NCI-H748 (cell line): ENCODE measurements at regions not wholly inside any gene's neighbourhood (a gene's known extent, or its start where the extent isn't known, plus 50 kb on each side); places are given as distances from the start of the nearest gene placed in this dataset.
A peak's percentile ranks its signal among the peaks of the same experiment; 100 is the strongest.

Experiments
- DNase-seq: peaks from one replicate; lab custom pipeline; 2025; ENCODE audit not compliant: unreplicated experiment; lab: John Stamatoyannopoulos, UW

DNA sequence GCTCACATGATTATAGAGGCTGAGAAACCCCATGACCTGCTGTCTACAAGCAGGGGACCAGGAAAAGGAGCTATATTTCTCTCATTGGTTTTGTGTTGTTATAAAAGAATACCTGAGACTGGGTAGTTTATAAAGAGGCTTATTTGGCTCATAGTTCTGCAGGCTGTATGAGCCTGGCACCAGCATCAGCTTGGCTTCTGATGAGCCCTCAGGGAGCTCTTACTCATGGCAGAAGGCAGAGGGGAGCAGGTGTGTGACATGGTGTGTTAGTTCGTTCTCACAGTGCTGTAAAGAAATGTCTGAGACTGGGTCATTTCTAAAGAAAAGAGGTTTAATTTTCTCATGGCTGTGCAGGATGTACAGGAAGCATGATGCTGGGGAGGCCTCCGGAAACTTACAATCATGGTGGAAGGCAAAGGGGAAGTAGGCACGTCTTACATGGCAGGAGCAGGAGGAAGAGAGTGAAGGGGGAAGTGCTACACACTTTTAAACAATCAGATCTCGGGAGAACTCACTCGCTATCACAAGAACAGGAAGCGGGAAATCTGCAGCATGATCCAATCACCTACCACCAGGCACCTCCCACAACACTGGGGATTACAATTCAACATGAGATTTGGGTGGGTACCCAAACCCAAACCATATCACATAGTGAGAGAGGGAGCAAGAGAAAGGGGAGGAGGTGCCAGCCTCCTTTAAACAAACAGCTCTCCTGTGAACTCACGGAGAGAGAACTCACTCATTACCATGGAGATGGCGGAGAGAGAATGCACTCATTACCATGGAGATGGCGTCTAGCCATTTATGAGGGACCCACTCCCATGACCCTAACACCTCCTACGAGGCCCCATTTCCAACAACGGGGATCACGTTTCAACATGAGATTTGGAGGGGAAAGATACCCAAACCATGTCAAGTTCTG is 133.4 kb downstream of the JCAD start:
- peak; percentile 55 for DNase-seq

DNA sequence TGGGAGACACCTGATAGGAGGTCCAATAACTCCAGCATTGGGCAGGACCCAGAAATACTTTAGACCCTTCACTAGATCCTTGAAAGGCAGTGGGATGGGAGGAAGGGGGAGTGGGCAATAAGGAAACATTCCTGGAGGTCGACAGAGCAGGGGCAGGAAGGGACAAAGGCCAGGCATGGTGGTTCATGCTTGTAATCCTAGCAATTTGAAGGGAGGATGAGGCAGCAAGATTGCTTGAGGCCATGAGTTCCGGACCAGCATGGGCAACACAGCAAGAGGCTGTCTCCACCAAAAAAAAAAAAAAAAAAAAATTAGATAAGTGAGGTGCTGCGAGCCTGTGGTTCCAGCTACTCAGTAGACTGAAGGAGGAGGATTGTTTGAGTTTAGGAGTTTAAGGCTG is 134.9 kb downstream of the JCAD start:
- no peak for DNase-seq

DNA sequence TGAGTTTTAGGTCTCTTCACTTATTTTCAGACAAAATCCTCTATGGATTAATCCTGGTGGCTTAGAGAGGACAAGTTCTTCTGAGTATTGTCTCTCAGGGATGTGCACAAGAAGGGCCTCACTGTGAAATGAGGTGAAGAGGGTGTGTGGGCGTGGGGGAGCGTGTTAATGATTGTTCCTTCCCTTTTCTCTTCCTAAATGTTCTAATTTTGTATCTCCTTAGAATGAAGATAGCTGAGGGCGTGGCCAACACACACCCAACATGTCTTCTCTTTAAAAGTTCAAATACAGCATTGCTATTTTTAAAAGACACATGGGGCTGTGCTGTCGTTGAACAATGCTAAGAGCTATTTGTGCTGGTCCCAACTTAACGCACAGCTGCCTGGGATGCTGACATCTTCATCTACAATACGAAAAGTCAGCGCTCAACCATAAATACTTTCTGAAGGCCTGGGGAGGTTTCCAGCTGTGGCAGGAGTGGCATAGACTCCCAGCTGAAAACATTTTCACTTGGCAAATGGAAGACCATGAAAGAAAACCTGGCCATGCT is 135.9 kb downstream of the JCAD start:
- DNase-seq = no peak

DNA sequence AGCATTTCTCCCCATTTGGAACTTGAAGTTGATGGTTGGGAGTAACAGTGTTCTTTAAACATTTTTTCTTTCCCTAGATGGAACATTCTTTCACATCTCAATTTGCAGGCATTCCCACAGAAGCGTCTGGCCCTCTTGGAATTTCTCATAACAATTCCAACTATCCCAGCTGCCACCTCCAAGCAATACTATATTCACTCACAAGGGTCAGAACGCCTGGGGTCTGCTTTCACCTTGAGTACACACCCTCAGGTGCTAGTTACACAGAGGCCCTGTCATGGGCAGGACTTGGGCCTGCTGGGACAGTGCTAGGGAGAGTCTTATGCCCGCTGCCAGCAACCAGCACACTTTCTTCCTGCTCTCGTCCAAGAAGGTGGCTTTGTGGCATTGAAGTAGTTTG is 136.5 kb downstream of the JCAD start:
- DNase-seq = no peak

DNA sequence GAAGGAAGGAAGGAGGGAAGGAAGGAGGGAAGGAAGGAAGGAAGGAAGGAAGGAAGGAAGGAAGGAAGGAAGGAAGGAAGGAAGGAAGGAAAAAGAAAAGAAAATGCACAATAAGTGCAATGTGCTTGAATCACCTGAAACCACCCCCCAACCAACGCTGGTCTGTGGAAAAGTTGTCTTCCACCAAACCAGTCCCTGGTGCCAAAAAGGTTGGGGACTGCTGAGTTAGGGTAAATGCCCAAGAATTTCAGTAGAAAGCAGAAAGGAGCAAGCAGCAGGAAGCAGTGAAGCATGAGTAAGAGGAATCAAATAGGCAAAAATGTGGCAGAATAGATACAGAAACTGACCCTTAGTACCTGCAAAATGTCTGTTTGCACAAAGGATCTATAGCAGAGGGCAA is 137.2 kb downstream of the JCAD start:
- no peak for DNase-seq

DNA sequence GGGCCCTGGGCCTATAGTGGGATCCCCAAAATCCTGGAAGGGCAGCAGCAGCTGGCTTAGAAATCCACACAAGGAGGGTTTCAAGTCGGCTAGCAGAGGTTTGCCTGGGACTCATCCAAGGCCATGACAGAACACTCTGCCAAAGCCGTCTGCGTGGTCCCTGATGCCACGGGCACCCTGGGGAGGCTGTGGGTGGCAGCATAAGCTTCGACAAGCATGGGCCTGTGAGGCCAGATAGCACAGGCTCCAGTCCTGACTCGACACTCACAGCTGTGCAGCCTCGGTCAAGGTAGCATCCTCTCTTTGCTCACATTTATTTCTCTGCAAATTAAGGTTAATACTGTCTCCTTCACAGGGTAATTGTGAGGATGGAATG is 138.3 kb downstream of the JCAD start:
- no peak for DNase-seq

DNA sequence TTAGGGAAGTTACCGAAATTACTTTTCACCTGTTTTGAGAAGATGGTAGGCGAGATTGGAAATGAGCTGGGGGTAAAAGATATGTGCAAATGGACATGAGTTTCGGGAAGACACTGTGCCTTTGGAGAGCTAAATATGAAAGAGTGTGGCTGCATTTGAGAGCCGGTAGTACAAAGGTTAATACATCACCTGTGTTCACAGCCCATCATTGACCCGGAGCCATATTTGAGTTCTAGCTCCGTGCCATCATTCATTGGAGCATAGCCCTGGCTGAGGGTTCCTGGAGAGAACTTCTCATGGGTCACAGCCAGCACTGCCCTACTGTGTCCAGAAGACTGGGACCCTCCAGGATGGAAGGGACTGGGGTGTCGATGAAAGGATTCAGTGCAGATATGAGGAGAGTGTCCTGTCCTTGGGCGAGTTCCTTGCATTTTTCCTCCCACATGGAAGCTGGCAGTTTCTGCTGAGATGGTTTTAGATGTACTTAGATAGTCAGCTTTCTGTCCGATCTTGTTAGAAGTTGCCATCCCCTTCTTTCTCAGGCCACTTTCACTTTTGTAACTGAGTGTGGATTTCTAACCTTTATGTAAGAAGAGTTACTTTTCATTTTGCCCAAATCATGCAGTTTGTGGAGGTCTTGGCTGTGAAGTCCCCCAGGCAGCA is 138.8 kb downstream of the JCAD start:
- DNase-seq = no peak

DNA sequence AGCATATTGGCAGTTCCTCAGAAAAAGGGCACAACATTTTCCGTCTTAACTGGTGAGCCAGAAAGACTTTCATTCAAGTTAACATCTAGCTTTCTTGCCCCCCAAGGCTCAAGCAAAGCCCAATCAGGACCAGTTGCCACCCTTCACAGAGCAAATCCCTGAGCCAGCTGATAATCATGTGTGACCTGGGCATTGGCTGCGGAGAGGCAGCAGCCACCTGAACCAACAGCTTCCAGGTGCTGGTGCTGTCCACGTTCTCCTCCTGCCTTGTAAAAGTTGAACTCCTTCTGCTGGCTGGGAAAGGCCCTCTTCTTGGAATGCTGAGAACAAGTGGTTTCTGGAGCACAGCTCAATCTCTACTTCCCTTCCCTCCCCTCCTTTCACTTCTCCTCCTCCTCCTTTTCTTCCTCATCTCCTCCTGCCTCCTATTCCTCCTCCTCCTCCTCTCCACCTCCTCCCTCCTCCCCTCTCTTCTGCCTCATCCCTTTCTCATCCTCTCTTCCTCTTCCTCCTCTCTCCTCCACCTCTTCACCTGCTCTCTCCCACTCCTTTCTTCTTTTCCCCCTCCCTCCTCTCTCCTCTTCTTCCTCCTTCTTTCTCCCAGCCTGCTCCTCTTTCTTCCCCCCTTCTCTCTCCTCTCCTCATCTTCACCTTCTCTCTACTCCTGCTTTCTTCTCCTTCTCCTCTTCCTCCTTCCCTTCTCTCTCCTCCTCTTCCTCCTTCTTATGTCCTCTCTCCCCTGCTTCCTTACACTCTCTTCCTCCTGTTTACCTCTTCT is 140.6 kb downstream of the JCAD start:
- DNase-seq = no peak

DNA sequence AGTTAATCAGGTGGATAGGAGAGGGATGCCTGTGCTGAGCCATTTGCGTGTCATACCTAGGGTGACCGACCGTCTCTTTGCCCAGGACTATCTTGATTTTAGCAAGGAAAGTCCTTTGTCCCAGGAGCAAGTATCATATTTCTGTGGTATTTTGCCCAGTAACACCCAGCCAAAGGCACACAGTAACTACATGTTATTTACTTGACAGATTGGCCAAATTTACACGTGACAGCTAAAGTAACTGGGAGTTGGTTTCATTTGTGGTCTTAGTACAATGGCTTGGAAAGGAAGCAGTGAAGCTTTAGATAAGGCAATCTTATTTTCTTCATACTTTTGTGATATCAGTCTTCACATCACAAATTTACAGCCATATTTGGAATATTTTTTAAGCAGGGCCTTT is 142.1 kb downstream of the JCAD start:
- DNase-seq = no peak

DNA sequence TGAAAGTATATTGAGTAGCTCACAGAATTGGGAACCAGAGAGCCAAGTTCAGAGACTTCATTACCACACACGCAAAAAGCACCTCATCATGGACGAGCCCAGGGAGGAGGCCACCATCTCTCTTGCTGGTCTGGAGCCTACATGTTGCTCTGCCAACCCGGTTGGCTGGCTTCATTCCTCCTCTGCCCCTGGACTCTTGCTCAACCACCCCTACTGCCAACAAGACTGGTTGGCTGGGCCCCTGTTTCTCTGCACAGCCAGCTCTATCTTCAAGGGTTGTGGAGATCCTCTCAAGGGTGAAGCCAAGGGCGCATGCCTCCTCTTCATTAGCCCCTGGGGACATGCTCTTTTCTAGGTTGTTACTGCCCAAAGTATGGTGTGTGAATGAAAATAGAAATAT is 142.7 kb downstream of the JCAD start:
- no peak for DNase-seq

DNA sequence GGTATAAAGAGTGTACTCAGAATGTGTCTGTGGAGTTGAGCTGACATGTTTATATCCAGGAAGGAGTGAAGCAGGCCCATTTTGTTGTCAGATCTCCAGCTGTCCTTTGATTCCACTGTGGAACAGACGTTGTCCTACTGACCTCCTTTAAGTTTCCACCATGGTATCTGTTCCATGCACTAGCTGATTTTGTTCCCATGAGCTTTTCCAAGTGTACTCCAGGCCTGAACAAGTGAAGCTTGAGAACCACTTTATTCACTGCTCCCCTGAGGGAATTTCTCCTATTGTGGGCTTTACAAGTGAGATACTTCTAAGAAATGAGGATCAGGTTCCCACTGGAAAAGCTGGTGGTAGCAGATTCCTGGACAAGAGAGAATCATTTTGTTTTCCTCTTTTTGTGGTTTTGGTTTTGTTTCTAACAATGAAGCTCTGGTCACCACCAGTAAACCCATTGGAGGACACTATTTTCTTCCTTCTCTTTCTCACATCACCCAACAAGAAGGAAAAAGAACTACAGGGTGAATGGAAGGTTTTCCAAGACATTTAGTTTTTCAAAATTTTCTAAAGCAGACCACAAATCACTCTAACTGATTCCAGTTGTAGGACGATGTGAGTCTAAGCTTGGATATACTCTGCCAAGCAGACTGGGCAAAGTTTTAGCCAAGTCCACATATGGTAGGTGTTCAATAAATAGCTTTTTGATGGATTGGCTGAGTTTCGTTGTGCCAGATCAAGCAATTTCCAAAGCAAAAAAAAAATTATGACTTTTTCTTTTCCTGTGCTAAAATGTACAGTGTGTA is 144.2 kb downstream of the JCAD start:
- no peak for DNase-seq

DNA sequence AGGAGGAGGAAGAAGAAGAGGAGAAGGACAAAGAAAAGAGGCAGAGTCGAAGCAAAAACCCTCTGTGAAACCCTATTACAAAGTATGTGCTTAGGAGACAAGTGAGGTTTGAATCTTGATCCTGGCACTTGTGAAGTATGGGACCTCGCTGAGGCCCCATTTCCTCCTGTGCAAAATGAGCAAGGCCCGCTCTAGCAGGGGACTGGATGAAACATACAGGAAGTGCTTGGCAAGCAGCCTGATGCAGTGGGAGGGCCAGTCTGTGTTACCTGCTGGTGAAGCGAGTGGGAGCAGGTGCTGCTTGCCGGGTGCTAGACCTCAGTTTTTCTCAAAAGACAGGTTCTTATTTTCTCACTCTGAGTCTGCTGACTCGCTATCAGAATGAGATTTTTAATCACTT is 150.4 kb downstream of the JCAD start:
- DNase-seq = peak; percentile 18

DNA sequence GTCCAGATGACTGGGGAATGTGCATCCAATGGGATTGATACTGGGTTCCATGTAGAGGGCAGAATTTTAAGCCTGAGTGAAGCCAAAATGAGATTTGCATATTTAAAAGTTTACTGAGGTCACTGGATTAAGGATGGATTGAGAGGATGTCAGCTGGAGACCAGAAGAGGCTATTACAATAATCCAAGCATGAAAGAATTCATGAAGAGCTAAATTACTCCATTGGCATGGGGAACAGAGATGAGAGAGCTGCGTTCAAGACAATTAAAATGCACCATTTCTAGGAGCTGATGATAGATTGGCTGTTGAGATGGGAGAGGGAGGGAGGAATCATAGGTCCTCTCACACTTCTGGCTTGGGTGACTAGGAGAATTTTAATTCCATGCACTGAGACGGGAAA is 158.5 kb downstream of the JCAD start:
- no peak for DNase-seq

DNA sequence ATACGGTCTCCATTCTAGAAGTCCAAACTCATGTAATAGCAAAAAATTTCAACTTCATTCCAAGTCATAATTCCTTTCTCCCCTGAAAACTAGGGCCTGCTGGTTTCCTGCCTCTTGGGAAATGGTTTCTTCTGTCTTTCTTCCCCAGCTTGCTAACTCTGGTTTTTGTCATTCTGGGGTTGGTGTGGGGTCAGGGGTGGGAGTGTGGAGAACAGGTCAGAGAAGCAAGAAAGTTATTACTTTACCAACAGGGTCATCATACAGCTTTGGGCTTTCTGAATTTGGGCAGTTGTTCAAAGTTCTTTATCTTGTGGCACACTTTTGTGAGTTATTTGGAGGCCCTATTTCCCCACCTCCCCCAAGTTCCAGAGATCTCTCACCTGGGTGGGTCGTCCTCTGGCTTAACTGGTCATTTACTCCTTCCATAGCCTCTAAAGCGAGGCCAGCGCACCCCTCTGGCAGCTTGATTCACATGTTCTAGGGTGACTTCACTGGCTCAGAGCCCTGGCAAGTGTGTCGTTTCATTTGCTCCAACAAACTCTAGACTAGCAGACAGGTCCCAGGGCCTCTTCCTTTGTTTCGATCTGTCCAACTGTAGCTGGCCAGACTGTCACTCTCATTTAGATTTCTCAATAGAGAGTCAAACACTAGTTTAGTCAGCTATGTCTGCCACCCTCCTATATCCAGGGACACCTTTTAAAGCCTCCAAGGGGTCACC is 161.2 kb downstream of the JCAD start:
- DNase-seq = no peak

DNA sequence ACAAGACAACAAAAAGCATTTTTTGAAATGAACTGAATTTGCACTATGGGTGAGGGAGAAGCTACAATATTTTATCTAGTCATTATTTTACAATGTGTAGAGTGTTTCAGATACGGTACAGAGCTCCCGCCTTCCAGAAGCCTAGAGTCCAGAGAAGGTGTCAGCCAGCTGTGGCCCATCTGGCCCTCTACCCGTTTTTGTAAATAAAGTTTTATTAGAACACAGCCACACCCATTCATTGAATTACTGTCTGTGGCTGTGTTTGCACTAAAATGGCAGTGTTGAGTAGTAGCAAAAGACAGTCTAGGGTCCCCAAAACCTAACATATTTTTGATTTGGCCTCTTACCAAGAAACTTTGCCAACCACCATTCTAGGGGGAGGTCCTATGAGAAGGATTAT is 162.0 kb downstream of the JCAD start:
- no peak for DNase-seq

DNA sequence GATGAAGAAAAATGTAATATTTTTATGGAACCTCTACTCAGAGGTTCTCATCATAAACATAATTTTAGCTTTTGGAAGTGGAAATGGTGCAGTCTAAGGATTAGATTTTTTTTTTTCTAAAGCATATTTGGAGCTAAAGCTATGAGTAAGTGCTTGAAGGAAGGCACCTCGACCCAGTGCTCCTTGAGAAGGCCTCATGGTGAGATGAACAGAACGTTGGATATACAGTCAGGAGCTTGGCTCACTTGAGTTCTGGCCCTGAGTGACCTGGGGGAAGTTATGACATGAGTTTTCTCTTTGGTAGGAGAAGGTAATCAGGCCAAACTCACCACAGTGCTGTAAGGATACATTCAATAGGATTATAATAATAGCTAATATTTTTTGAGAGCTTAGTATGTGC is 163.3 kb downstream of the JCAD start:
- no peak for DNase-seq

DNA sequence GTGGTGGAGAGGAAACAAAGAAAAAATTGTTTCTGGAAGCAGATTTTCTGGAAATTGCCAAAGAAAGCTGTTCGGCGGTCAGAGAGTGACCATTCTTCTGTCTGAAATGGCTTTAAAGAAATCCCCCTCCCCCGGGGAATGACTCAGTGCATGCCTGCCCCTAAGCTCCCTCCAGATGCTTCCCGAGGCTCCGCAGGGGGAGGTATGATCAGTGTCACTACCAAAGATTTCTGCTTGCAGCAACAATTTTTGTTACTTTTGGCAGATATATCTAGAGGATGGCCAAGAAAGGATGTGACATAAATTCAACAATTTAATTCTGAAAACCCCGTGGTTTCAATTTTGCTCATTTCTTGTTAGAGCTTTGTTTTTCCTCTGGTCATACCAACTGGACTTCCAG is 163.9 kb downstream of the JCAD start:
- no peak for DNase-seq

DNA sequence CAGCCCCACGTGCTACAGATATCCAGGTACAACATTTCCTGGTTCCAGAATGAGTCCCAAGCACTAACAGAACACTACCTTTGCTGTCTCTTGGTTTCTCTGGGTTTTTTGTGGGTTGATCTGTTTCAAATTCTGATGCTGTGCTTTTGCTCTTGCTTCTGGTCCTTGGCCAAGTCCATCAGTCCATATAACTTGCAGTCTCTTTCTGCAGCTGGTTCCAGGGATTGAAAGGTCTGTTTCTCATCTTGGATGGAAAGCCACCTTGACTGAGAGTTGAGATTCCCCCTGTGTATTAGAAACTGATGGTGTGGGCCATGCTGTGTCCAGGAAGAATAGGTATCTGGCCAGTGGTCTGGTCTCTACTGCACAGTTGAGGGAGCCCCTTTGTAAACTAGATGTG is 171.1 kb downstream of the JCAD start:
- DNase-seq = no peak

DNA sequence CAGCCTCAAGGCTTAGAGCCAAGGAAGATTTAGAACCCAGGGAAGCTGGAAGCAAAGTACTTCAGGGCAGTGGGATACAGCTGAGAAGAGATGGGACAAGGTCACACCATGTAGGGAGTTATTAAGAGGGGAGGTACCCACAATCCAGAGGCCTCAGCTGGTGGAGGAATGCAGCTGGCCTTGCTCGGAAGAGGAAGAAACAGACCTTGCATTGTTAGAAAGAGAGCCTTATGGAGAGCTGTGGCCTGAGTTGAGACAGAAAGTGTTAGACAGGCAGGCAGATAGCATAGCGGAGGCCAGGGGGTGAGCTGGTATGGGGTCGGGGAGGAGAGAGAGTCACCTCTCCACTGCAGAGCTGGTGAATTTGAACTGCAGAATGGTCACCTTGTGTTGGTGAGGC is 173.1 kb downstream of the JCAD start:
- DNase-seq = no peak

DNA sequence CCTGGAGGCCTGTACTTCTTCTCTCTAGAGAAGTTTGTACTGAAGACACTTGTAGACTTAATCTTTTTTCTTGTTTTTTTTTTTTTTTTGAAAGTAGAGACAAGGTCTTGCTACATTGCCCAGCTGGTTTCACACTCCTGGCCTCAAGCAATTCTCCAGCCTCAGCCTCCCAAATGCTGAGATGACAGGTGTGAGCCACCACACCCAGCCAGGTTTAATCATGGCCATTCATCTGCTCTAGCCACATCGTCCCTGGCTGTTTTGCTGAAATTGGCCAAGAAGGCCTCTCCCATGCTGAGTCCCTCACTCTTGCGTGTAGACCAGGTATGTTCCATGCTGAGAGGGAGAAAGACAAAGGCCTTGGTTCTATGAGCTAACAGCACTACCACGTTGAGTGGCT is 176.2 kb downstream of the JCAD start:
- no peak for DNase-seq
